Keratinocyte (primary cell): ENCODE measurements at regions not wholly inside any gene's neighbourhood (a gene's known extent, or its start where the extent isn't known, plus 50 kb on each side); places are given as distances from the start of the nearest gene placed in this dataset.

Experiments used
- DNase-seq: peaks from one replicate; pipeline ENCODE4 v3.0.0-alpha.2; 2011; ENCODE audit warnings: low read depth, missing footprints, low spot score
- FAIRE-seq: peaks from 2 replicates; lab custom pipeline; 2011; peaks lifted over from hg19 to GRCh38; lab: Jason Lieb, UNC
- H2AFZ ChIP-seq: 2 replicates; pipeline ENCODE4 v1.6.0; 2012; ENCODE audit warnings: low read length, control low read depth, inconsistent platforms; ENCODE audit not compliant: control insufficient read depth
- H3K27ac ChIP-seq: 2 replicates; pipeline ENCODE4 v1.5.1; 2011; ENCODE audit warnings: low read length; ENCODE audit not compliant: control insufficient read depth, insufficient read depth
- H3K27me3 ChIP-seq: 3 replicates; pipeline ENCODE4 v1.6.0; 2011; ENCODE audit warnings: low read length; ENCODE audit not compliant: control insufficient read depth, insufficient read depth; ENCODE audit errors: extremely low read depth
- H3K36me3 ChIP-seq, 2 experiments: 2 replicates in 1 of 2; 3 replicates in 1 of 2; pipeline ENCODE4 v1.5.1; 2011; ENCODE audit warnings: low read length in 2 of 2, mild to moderate bottlenecking in 1 of 2; ENCODE audit not compliant: control insufficient read depth in 2 of 2, insufficient read depth in 2 of 2; ENCODE audit errors: extremely low read depth in 1 of 2
- H3K4me1 ChIP-seq: 3 replicates; pipeline ENCODE4 v1.5.1; 2011; ENCODE audit warnings: low read length; ENCODE audit not compliant: control insufficient read depth, insufficient read depth; ENCODE audit errors: extremely low read depth
- H3K4me2 ChIP-seq: 3 replicates; pipeline ENCODE4 v1.6.0; 2011; ENCODE audit warnings: low read depth, low read length; ENCODE audit not compliant: control insufficient read depth, insufficient read depth; ENCODE audit errors: extremely low read depth
- H3K4me3 ChIP-seq, 3 experiments: fragments of 200-600 bp in 1 of 3; sonication (generic) in 1 of 3; 2 replicates in 2 of 3; 3 replicates in 1 of 3; pipeline ENCODE4 v1.5.1; 2011 to 2016; ENCODE audit warnings: low read length in 3 of 3, mild to moderate bottlenecking in 3 of 3, control low read depth in 2 of 3, inconsistent platforms in 1 of 3, low read depth in 1 of 3, mixed read lengths in 1 of 3, mixed run types in 1 of 3, moderate library complexity in 1 of 3; ENCODE audit not compliant: control insufficient read depth in 2 of 3, insufficient read depth in 2 of 3; ENCODE audit errors: extremely low read depth in 1 of 3
- H3K79me2 ChIP-seq: 2 replicates; pipeline ENCODE4 v1.6.0; 2012; ENCODE audit warnings: low read length; ENCODE audit not compliant: control insufficient read depth, insufficient read depth
- H3K9ac ChIP-seq: 3 replicates; pipeline ENCODE4 v1.6.0; 2011; ENCODE audit warnings: low read length; ENCODE audit not compliant: control insufficient read depth, insufficient read depth; ENCODE audit errors: extremely low read depth
- H3K9me1 ChIP-seq: 3 replicates; pipeline ENCODE4 v1.6.0; 2011; ENCODE audit warnings: low read length; ENCODE audit not compliant: control insufficient read depth, insufficient read depth; ENCODE audit errors: extremely low read depth
- H3K9me3 ChIP-seq: 2 replicates; pipeline ENCODE4 v1.5.1; 2012; ENCODE audit warnings: low read depth, low read length; ENCODE audit not compliant: control insufficient read depth
- H4K20me1 ChIP-seq: 3 replicates; pipeline ENCODE4 v1.6.0; 2011; ENCODE audit warnings: low read length; ENCODE audit not compliant: control insufficient read depth, insufficient read depth; ENCODE audit errors: extremely low read depth
- EZH2 ChIP-seq: IDR thresholded peaks from one replicate; pipeline ENCODE4 v1.6.1; 2012; ENCODE audit warnings: inconsistent platforms, mild to moderate bottlenecking, low read length, moderate library complexity
- dilution Hi-C: fragments of 300-500 bp; cut with MboI; formaldehyde crosslinking; loops from one replicate; pipeline ENCODE4 v1.7.0; 2020; ENCODE audit warnings: low sequenced_read_pairs; ENCODE audit not compliant: extremely low pct_ligation_motif_present
- TF ChIP-seq, protein P1 (sequence below), 3 experiments: IDR thresholded peaks in 1 of 3; conservative IDR thresholded peaks in 1 of 3; optimal IDR thresholded peaks in 1 of 3; 2 replicates in 2 of 3; 3 replicates in 1 of 3; pipeline versions ENCODE3 to v1.5.1; 2011; ENCODE audit warnings: low read length in 3 of 3, mild to moderate bottlenecking in 3 of 3, moderate library complexity in 2 of 3, control low read depth in 1 of 3, inconsistent platforms in 1 of 3; ENCODE audit not compliant: insufficient read depth in 2 of 3; ENCODE audit errors: extremely low read depth in 1 of 3

DNA sequence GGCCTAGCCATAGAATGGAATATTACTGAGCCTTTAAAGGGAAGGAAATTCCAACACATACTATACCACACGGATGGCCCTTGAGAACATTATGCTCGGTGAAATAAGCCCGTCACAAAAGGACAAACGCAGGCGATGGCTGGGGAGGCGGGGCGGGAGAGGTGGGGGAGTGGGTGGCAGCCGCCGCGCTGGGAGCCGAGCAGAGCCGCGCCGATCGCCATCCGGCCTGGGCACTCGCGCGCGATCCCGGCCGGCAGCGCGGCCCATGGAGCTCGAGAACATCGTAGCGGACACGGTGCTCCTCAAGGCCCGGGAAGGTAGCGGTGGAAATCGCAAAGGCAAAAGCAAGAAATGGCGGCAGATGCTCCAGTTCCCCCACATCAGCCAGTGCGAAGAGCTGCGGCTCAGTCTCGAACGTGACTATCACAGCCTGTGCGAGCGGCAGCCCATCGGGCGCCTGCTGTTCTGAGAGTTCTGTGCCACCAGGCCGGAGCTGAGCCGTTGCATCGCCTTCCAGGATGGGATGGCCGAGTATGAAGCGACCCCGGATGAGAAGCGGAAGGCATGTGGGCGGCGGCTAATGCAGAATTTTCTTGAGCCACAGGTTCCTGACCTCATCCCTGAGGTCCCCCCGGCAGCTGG is 140.1 kb downstream of the ZDHHC20 start:
- Histone ChIP-seq H4K20me1 (no peaks in the 10 kb centered on the region), H3K27me3 (no peaks in the 10 kb centered on the region), H3K4me2 (no peak overlapping the region), H3K4me1 (no peaks in the 10 kb centered on the region), H3K27ac (no peak overlapping the region), H3K4me3 (no peak overlapping the region), H3K9me1 (no peaks in the 10 kb centered on the region), H3K36me3 (no peaks in the 10 kb centered on the region), H3K9ac (no peak overlapping the region), H3K9me3 (no peaks in the 10 kb centered on the region), H2AFZ (no peak overlapping the region), H3K79me2 (no peaks in the 10 kb centered on the region)
- FAIRE-seq (no peak), DNase-seq (no peak)
- TF ChIP-seq, protein P1, sequence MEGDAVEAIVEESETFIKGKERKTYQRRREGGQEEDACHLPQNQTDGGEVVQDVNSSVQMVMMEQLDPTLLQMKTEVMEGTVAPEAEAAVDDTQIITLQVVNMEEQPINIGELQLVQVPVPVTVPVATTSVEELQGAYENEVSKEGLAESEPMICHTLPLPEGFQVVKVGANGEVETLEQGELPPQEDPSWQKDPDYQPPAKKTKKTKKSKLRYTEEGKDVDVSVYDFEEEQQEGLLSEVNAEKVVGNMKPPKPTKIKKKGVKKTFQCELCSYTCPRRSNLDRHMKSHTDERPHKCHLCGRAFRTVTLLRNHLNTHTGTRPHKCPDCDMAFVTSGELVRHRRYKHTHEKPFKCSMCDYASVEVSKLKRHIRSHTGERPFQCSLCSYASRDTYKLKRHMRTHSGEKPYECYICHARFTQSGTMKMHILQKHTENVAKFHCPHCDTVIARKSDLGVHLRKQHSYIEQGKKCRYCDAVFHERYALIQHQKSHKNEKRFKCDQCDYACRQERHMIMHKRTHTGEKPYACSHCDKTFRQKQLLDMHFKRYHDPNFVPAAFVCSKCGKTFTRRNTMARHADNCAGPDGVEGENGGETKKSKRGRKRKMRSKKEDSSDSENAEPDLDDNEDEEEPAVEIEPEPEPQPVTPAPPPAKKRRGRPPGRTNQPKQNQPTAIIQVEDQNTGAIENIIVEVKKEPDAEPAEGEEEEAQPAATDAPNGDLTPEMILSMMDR (optimal IDR thresholded peaks at IDR 0.05 in 1 of 3, IDR thresholded peaks at IDR 0.05 in 1 of 3, conservative IDR thresholded peaks at IDR 0.05 in 1 of 3; ENCODE audit: extremely low read depth in 1 of 3, insufficient read depth in 2 of 3, low read length in 3 of 3), result no peak
- no peak for TF ChIP-seq EZH2
- dilution Hi-C loops, result no loop called here

DNA sequence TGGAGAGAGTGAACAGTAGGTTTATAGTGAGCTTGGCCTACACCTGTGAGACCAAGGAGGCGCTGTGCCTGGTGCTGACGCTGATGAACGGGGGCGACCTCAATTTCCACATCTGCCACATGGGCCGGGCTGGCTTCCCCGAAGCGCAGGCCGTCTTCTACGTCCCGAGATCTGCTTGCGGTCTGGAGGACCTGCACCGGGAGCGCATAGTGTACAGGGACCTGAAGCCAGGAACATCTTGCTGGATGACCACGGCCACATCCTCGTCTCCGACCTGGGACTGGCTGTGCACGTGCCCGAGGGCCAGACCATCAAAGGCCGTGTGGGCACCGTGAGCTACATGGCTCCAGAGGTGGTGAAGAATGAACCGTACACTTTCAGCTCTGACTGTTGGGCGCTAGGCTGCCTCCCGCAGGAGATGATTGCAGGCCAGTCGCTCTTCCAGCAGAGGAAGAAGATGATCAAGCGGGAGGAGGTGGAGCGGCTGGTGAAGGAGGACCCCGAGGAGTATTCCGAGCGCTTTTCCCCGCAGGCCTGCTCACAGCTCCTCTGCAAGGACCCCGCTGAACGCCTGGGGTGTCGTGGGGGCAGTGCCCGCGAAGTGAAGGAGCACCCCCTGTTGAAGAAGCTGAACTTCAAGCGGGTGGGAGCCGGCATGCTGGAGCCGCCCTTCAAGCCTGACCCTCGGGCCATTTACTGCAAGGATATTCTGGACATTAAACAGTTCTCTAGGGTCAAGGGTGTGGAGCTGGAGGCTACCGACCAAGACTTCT is 139.0 kb downstream of the ZDHHC20 start:
- DNase-seq, result no peak
- H3K4me3 ChIP-seq, result no peak overlapping the region
- no peaks in the 10 kb centered on the region for H3K9me3 ChIP-seq
- H3K9ac ChIP-seq, result no peak overlapping the region
- TF ChIP-seq, protein P1 (optimal IDR thresholded peaks at IDR 0.05 in 1 of 3, IDR thresholded peaks at IDR 0.05 in 1 of 3, conservative IDR thresholded peaks at IDR 0.05 in 1 of 3; ENCODE audit: extremely low read depth in 1 of 3, insufficient read depth in 2 of 3, low read length in 3 of 3), result no peak
- no peak for TF ChIP-seq EZH2
- no peak overlapping the region for H3K27ac ChIP-seq
- no peaks in the 10 kb centered on the region for H3K27me3 ChIP-seq
- no peaks in the 10 kb centered on the region for H3K4me1 ChIP-seq
- no peaks in the 10 kb centered on the region for H3K36me3 ChIP-seq
- no peaks in the 10 kb centered on the region for H4K20me1 ChIP-seq
- no peaks in the 10 kb centered on the region for H3K9me1 ChIP-seq
- no peak overlapping the region for H2AFZ ChIP-seq
- no peak for FAIRE-seq
- H3K79me2 ChIP-seq, result no peaks in the 10 kb centered on the region
- dilution Hi-C loops, result no loop called here
- no peak overlapping the region for H3K4me2 ChIP-seq
